ENCODE measurements at regions not wholly inside any gene's neighbourhood (a gene's known extent, or its start where the extent isn't known, plus 50 kb on each side); places are given as distances from the start of the nearest gene placed in this dataset.

GRCh38 chr7:67983486-67983885, 986.9 kb downstream of the TYW1 start:
- Histone ChIP-seq H3K79me2 (ENCODE audit: insufficient read depth, low read length) (no peaks in the 10 kb centered on the region), H4K20me1 (ENCODE audit: insufficient read depth, low read length) (no peaks in the 10 kb centered on the region), H3K4me1 (ENCODE audit: insufficient read depth, low read length) (no peaks in the 10 kb centered on the region), H3K27ac (ENCODE audit: low read depth, low read length) (no peak overlapping the region), H2AFZ (ENCODE audit: low read length) (no peak overlapping the region), H3K36me3 (ENCODE audit: insufficient read depth, low read length) (no peaks in the 10 kb centered on the region), H3K27me3 (ENCODE audit: insufficient read depth, low read length) (no peaks in the 10 kb centered on the region), H3K4me2 (ENCODE audit: insufficient read depth, low read length) (no peak overlapping the region), H3K4me3 (ENCODE audit: insufficient read depth, low read length) (no peak overlapping the region), H3K9me3 (ENCODE audit: low read depth, low read length) (no peaks in the 10 kb centered on the region)
- TF ChIP-seq, protein P1, sequence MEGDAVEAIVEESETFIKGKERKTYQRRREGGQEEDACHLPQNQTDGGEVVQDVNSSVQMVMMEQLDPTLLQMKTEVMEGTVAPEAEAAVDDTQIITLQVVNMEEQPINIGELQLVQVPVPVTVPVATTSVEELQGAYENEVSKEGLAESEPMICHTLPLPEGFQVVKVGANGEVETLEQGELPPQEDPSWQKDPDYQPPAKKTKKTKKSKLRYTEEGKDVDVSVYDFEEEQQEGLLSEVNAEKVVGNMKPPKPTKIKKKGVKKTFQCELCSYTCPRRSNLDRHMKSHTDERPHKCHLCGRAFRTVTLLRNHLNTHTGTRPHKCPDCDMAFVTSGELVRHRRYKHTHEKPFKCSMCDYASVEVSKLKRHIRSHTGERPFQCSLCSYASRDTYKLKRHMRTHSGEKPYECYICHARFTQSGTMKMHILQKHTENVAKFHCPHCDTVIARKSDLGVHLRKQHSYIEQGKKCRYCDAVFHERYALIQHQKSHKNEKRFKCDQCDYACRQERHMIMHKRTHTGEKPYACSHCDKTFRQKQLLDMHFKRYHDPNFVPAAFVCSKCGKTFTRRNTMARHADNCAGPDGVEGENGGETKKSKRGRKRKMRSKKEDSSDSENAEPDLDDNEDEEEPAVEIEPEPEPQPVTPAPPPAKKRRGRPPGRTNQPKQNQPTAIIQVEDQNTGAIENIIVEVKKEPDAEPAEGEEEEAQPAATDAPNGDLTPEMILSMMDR (IDR thresholded peaks at IDR 0.05; ENCODE audit: extremely low read depth, low read depth, low read length): no peak
- DNase-seq (ENCODE audit: insufficient read length, low spot score, missing footprints): peak; percentile 0

- H3K4me1 ChIP-seq (ENCODE audit: insufficient read depth, low read length): no peaks in the 10 kb centered on the region
- no peak for DNase-seq (ENCODE audit: insufficient read length, low spot score, missing footprints)
- no peaks in the 10 kb centered on the region for H3K36me3 ChIP-seq (ENCODE audit: insufficient read depth, low read length)
- TF ChIP-seq, protein P1 (IDR thresholded peaks at IDR 0.05; ENCODE audit: extremely low read depth, low read depth, low read length): no peak
- H3K9me3 ChIP-seq (ENCODE audit: low read depth, low read length): no peaks in the 10 kb centered on the region
- no peak overlapping the region for H3K4me2 ChIP-seq (ENCODE audit: insufficient read depth, low read length)
- H3K4me3 ChIP-seq (ENCODE audit: insufficient read depth, low read length): no peak overlapping the region
- no peak overlapping the region for H3K27ac ChIP-seq (ENCODE audit: low read depth, low read length)
- no peaks in the 10 kb centered on the region for H3K27me3 ChIP-seq (ENCODE audit: insufficient read depth, low read length)
- no peaks in the 10 kb centered on the region for H4K20me1 ChIP-seq (ENCODE audit: insufficient read depth, low read length)
- no peaks in the 10 kb centered on the region for H3K79me2 ChIP-seq (ENCODE audit: insufficient read depth, low read length)
- H2AFZ ChIP-seq (ENCODE audit: low read length): no peak overlapping the region
Measured at GRCh38 chr7:67984326-67984725, 987.7 kb downstream of the TYW1 start.

GRCh38 chr7:67989142-67989541, 992.5 kb downstream of the TYW1 start:
- Histone ChIP-seq H3K79me2 (ENCODE audit: insufficient read depth, low read length) (no peaks in the 10 kb centered on the region), H2AFZ (ENCODE audit: low read length) (no peak overlapping the region), H3K9me3 (ENCODE audit: low read depth, low read length) (no peaks in the 10 kb centered on the region), H4K20me1 (ENCODE audit: insufficient read depth, low read length) (no peaks in the 10 kb centered on the region), H3K4me1 (ENCODE audit: insufficient read depth, low read length) (no peaks in the 10 kb centered on the region), H3K4me3 (ENCODE audit: insufficient read depth, low read length) (no peak overlapping the region), H3K27ac (ENCODE audit: low read depth, low read length) (no peak overlapping the region), H3K27me3 (ENCODE audit: insufficient read depth, low read length) (no peaks in the 10 kb centered on the region), H3K36me3 (ENCODE audit: insufficient read depth, low read length) (no peaks in the 10 kb centered on the region), H3K4me2 (ENCODE audit: insufficient read depth, low read length) (no peak overlapping the region)
- no peak for DNase-seq (ENCODE audit: insufficient read length, low spot score, missing footprints)
- TF ChIP-seq, protein P1 (IDR thresholded peaks at IDR 0.05; ENCODE audit: extremely low read depth, low read depth, low read length): no peak

- Histone ChIP-seq H3K9me3 (ENCODE audit: low read depth, low read length) (no peaks in the 10 kb centered on the region), H3K4me3 (ENCODE audit: insufficient read depth, low read length) (no peak overlapping the region), H3K79me2 (ENCODE audit: insufficient read depth, low read length) (no peaks in the 10 kb centered on the region), H3K36me3 (ENCODE audit: insufficient read depth, low read length) (no peaks in the 10 kb centered on the region), H2AFZ (ENCODE audit: low read length) (no peak overlapping the region), H4K20me1 (ENCODE audit: insufficient read depth, low read length) (no peaks in the 10 kb centered on the region), H3K27me3 (ENCODE audit: insufficient read depth, low read length) (no peaks in the 10 kb centered on the region), H3K4me2 (ENCODE audit: insufficient read depth, low read length) (no peak overlapping the region), H3K27ac (ENCODE audit: low read depth, low read length) (no peak overlapping the region), H3K4me1 (ENCODE audit: insufficient read depth, low read length) (no peaks in the 10 kb centered on the region)
- no peak for DNase-seq (ENCODE audit: insufficient read length, low spot score, missing footprints)
- TF ChIP-seq, protein P1 (IDR thresholded peaks at IDR 0.05; ENCODE audit: extremely low read depth, low read depth, low read length): no peak
Measured at GRCh38 chr7:67990003-67990402, 993.4 kb downstream of the TYW1 start.

Measured in osteoblast (primary cell).